ENCODE measurements at regions not wholly inside any gene's neighbourhood (a gene's known extent, or its start where the extent isn't known, plus 50 kb on each side); places are given as distances from the start of the nearest gene placed in this dataset.
"Not testable (repeated sequence)": the region's sequence is repeated elsewhere in the genome, so short reads cannot be mapped to it uniquely, and the experiment has no call there.

DNA sequence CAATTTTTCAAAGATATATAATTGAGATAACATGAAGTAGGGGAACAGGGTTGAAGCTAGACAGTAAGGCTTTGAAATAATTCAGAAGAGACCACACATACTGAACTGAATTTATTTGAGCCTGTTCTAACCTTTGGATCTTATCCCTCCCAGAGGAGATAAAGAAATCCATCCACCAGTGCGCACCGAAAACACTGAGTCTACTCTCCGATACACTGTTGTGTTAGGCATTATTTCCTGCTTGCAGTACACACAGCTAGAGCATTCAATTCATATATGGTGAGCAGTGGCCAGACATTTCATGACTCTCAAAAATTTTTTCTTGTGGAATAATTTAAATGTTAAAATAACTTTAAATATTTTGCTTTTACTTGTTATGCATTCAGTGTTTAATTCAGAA is 342.7 kb downstream of the GPD2 start:
- no peak for DNase-seq

DNA sequence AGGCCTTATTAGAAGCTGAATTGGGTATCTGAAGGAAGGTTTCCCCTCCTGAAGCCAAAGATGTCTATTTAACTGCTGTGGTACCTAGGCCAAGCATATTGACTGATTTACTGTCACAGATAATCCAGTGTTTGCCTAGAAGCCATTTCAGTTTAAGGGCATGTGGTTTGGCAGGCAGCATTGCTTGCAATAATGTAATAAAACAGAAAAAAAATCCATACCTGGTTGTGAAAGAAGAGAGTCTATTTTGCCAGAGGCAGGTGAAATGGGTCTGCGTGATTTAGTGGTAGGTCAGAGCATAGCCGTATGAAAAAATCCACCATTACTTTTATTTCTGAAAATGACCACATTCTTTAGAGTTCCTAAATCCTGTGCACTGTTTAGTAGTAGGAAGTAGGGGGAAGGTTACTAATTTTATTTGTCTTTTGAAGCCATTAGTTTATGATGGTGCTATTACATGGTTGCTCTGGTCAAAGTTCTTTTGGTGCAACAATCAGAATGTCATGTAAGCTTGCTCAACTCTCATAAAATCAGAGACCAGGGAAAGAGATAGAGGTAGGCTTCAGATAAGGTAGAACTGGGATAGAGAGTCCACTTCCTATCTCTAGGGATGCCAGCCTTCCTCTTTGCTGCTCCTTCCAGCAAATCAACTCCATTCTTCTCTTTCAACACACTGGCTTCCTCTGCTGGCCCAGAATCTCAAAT is 343.4 kb downstream of the GPD2 start:
- no peak for DNase-seq

DNA sequence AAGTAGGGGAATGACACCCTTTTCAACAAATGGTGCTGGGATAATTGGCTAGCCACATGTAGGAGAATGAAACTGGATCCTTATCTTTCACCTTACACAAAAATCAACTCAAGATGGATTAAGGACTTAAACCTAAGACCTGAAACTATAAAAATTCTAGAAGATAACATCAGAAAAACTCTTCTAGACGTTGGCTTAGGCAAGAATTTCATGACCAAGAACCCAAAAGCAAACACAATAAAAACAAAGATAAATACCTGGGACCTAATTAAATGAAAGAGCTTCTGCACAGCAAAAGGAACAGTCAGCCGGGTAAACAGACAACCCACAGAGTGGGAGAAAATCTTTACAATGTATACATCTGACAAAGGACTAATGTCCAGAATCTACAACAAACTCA is 345.5 kb downstream of the GPD2 start:
- DNase-seq, result not testable (repeated sequence)

DNA sequence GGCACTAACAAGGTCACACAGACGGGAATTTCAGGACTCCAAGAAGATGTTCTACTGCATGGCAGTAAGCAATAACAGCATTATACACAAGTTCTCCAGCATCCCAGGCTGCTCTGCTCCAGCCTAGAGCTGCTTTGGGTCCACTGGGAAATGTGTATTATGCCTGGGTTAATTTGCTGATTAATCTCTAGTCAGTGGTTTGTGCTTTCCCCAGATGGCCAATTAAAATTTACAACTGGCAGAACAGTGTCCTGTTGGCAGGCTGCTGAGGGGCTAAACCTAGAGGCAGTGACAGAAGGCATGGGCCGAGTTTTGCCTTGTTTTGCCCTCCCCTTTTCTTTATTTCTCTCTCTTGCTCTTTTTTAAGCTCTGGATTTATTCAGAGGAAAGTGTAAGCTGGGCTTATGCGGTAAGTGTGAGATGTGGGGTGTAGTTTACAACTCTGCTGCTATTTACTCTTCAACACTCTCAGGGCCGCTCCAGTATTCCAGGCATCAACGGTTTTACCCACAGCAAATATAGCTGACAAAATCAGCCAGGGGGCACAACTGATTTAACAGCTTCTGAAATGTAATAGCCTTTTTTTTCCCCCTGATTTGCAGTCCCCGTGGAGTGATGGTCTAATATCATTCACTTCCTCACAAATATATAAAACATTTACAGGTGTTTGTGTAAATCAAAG is 348.0 kb downstream of the GPD2 start:
- no peak for DNase-seq

DNA sequence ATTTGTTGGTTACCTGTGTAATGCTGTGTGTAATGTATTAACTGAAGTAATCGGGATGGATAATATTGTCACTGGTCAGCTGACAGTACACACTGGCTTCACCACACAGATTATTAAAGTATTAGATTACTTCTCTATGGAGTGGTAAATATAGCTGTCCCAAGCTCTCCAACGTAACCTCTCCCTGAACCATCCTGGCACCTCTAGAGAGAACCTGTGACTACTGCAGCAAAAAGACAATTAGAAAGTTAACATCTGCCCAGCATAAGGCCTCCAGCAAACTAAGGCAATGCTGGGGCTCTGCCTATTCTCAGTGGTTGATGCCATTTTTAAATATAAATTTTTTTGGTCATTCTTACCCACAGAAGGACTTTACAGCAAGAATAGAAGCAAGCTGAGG is 351.3 kb downstream of the GPD2 start:
- no peak for DNase-seq

DNA sequence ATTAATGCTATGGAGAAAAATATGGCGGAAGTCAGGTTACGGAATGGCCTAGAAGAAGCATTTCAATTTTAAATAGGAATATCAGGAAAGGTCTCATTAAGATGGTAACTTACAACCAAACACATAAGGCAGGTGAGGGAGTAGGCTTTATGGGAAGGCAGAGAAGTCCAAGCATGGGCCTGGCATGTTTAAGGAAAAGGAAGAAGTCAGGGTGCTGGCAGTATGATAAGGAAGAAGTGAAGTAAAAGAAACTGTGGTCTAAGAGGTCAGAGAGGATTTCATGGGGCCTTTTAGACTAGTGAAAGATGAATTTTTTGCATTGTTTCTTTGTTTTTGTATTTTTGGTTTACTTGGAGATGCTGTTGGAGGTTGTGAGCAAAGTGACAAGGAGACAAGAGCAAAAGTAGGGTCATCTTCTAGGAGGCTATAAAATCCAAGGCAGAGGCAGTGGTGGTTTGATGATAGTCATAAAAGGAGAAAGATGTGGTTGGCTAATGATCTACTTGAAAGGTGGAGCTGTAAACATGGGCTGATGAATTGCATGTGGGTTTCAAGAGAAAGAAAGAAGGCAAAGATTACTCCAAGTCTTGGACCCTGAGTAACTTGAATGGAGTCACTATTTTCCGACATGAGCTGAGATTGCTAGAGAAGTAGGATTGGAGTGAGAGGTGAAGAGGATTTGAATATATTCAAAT is 354.3 kb downstream of the GPD2 start:
- DNase-seq, result no peak

DNA sequence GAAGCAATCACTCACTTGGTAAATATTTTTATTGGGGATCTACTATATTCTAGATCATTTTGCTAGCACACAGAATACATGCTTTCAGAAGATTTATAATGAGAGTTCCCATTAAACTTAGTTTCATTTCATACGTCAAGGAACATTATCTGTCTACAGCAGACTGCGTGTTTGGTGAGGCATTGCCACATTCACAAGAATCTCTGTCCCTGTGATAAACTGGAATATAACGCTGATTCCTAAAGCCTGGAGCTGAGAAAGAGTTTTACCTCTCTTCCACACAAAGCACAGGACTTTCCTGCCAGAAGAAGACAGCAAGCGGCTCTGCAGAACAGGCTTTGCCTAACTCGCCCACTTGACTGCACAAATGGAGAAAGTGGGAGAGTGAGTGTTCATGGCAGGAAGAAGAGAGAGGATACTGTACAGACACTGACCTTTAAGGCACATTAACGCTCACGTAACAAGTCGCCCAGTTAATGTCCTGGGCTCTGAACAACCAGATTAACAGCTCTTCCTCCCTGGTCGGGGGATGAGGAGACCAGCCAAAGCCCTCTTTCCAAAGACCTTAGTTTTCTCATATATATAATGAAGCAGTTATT is 356.2 kb downstream of the GPD2 start:
- peak in 3 of 56 donors; percentile 4 to 12 (median 6) for DNase-seq

DNA sequence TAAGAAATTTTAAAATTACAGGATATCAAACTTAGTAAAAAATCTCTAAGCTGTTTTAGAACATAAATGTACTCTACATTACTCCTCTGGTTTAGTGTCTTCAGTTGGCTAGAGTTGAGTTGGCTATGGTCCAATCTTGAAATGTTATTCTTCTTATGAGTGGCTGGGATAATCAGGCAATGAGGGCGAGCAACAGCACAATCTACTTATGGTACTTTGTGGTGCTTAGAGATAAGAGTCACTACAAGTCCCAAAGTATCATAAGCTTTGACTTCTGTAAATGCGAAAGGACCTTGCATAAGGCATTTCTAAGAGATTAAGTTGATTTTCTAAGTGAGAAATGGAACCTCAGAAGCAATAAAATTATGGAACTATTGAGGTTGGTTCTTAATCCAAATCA is 361.7 kb downstream of the GPD2 start:
- no peak for DNase-seq

DNA sequence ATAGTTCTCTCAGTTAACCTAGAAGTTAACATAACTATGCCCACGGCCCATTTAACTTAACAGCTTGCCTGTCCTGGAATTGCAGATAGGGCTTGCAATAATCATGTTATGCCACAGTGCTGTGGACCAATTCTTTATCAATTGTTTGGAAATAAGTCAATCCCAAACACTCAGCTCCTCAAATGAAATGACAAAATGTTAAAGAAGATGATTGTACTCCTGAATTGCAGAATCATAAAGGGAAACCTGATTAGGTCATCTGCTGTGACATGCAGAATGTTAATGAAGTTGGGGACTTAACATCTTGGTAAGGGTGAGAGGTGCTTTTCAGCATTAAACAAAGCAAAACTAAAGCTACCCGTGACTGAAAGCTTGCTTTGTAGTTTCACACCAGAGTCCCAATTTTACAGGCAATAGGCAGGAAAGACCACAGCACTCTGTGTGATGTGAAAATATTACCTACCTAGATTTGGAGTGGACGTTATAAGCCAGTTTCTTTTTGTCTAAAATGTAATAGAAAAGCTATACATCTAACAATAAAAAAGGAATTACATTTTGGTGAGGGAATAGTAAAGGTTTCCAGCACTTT is 364.0 kb downstream of the GPD2 start:
- no peak for DNase-seq

DNA sequence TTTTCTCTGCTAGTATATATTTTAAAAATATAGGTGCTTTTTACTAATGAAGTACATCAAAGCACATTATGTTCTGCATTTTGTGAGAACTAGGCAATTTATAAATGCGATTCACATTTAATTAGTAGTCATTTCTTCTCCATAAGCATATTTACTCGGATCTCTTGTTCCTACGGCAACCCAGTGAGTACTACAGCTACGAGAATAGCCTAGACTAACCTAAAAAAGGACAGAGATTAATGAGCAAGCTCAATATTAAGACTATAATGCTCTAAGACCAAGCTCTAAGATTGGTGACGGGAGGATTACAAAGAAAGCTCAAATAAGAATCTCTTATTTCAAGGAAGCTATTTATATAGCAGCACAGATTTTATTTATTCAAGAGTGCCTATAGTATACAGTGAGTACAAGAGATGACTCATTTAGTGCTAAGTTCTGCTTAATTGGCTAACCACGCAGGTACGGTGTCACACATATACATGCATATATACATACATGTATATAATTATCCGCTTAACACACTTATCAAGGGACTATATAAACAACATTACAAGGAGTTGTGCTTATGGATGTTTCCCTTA is 364.7 kb downstream of the GPD2 start:
- no peak for DNase-seq

DNA sequence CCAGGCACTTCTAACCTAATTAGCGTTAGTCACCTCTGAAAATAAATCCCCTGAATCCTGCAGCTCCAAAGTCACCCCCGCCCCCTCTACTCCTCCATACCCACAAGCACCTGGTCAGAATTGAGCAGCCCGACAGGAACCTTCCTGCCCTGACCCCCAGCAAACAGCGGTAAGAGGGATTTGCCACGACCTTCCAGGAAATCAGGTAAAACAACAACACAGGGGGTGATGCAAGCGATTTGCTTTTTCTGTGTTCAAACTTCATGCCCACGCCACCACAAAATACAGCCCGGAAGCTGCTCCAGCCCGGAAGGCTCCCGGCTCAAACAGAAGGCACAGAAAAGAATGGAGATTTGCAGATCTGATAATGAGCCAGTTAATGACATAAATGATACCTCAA is 367.1 kb downstream of the GPD2 start:
- DNase-seq, result no peak

DNA sequence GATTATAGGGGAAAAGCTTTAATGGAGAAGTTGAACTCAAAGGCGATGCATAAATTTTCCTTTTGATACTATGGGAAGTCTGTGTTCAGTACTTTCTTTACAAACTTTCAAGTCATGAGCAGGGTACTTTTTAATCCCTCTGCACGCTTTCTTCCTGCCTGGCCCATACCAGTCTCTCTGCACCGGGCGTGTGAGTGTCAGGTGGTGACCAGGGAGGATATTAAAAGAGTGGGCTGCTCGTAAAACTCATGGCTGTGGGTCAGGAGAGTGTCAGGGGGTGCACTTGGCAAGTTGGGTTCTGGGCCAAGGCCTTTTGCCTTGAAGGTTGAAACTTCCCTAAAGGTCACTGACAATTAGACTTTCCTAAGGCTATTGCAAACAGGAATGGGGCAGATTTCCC is 367.8 kb downstream of the GPD2 start:
- DNase-seq, result no peak

DNA sequence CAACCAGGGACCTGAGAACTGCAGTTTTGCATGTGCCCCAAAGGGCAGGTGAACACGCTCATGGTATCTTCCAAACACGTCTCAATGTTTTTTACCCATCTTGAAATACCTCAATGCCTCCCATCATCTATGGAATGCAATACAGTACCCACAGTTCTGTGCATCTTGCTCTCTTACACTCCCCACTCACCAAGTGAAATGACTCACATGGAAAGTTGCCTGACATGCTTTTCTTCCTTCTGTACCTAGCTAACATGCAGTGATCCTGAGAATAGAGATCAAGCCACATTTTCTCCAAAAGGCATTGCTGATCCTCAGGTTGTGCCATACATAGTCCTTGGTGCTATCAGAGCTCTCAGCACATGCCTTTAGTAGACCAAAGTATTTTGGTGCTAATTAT is 373.9 kb downstream of the GPD2 start:
- DNase-seq, result no peak

DNA sequence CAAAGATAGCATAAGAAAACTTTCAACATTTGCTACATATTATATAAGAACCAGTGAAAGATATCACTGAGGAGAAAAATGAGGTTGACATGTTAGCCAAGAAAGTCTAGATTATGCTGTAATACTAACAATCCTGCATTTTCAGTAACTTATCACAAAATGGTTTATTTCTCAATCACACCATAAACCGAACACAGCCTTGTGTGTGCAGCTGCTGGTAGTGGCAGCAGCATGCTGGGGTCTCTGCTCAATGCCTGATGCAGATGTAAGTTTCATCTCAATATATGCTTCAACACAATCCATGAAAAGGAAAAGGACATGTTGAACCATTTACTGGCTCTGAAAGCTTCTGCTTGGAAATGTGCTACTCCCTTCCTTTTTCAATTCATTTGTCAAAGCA is 376.3 kb downstream of the GPD2 start:
- DNase-seq, result no peak

DNA sequence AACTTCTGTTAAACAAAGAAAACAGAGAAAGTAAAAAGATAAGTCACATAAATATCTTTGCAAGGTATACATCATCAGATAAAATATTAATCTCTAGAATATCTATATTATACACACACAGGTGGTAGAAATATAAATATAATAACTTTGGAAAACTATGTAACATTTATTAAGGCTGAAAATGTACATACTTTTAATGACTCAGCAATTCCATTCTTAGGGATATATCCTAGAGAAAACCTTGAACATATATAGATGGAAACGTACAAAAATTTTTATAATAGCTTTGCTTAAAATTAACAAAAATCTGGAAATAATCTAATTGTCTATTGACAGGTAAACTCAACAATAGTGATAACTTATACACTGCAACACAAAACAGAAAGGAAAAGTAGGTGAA is 381.3 kb downstream of the GPD2 start:
- DNase-seq, result no peak

DNA sequence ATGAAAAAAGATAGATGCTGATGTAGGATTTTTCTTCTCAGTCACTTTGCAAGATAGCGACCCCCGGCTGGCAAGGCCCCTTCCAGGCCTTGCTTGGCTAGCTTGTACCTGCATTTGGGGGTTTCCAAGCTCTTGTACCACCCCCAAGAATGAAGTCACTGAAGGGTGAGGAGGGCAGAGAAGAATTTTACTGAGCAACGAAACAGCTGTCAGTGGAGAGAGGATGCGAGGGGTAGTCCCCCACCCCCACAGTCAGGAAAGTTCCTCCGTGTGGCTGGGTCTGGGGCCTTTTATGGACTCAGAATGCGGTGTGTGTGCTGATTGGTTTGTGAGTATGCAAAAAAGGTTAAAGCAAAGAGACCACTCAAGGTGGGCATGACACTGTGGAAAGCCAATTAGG is 382.0 kb downstream of the GPD2 start:
- DNase-seq, result no peak

DNA sequence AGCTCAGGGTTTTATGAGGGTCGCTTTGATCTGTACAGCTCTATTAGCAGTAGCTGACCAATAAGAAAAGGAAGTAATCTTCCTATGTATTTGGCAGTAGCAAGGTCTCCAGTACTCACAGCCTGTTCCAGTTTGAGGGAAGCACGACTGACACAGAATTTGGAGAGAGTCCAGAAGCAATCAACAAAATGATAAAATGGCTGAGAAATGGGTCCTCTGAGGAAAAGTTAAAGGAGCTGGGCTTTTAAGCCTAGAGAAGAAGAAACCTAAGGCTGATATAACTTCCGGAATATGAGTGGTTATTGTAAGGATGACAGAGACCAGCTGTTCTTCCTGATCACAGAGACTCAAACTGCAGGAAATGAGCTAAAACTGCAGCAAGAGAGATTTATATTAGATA is 382.8 kb downstream of the GPD2 start:
- no peak for DNase-seq

DNA sequence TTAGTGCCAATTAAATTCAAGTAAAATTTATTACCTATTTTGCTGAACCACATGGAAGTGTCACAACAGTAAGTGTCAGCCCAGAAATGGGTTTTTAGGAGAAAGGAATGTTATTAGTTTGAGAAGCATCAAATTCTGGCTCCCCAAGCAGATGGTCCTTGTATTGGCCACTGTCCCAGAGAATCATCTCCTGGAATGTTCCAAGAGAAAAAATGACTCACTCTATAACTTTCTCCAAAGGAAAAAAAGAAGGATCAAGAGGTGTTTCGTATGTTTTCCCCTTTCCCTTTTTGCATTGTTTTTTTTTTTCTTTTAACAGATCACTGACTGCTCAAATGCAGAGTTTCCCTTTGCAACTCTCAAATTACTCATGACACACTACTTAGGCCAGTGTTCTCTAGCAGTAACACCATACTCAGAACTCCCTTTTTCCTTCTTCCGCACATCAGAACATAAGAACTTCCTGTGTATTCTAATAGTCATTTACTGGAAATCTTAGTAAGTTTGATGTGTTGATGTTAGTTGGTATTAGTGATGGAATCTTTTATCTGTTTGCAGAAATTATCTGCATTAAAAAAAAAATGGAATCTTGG is 390.3 kb downstream of the GPD2 start:
- DNase-seq, result no peak

DNA sequence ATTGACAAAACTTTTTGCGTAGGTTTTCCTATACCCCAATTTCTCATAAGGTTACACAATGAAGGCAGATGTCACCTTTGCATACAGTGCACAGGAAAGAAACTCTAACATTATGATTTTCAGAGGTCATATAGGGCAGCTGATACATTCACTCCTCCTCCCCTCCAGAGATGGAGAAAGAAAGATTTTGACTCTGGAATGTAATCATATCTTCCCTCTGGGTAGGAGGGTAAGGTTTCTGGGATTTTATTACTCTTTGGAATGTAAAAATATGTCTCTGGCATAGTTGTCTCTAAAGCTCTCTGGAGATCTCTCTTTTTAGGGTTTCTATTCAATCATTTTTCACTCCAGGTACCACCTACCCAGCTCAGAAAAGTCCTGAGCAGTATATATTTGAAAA is 398.3 kb downstream of the GPD2 start:
- DNase-seq, result no peak

DNA sequence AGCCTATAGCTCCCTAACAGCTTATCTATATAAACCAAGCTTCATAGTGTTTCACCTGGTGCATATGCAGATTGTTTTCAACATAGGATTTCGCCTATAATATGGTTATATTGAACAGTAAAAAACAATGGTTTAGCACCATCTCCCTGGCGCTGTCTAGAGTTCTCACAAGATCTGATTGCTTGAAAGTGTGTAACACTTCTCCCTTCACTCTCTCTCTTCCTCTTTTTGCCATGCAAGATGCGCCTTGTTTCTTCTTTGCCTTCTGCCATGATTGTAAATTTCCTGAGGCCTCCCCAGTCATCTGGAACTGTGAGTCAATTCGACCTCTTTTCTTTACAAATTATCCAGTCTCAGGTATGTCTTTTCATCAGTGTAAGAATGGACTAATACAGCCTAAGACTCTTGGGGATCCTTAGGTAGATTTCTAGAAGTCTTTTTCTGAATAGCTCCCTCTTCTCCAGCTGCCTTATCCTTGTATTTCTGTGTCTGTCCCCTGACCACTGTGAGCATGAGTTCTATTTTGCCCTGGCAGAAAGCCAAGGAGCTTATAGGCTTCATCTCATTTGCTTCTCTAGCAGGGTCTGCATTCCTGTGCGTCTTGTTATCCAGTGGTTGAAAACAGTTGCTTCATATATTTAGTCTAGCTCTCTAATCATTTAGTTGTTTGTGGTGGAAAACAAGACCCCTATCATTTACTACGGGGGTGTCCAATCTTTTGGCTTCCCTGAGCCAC is 401.6 kb downstream of the GPD2 start:
- DNase-seq, result no peak

DNA sequence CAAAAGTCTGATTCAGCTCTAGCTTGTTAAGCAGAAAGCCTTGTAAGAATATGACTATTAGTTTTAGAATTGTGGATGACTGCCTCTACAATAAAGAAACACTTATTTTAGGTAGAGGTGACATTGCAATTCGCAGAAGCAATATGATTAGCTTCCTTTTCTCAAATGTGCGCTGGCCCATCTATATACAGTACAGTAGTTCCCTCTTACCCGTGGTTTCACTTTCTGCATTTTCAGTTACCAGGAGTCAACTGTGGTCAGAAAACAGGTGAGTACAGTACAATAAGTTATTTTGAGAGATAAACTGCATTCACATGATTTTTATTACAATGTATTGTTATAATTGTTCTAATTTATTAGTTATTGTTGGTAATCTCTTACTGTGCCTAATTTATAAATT is 405.1 kb downstream of the GPD2 start:
- no peak for DNase-seq
